PC-3 (cell line): ENCODE measurements at regions not wholly inside any gene's neighbourhood (a gene's known extent, or its start where the extent isn't known, plus 50 kb on each side); places are given as distances from the start of the nearest gene placed in this dataset.

Experiments
- EZH2 ChIP-seq: fragments of 300-600 bp; sonication (generic); IDR thresholded peaks from one replicate; pipeline ENCODE4 v1.6.1; 2017; ENCODE audit warnings: antibody characterized with exemption, mild to moderate bottlenecking, low read length; ENCODE audit not compliant: unreplicated experiment
- TF ChIP-seq, protein P1 (sequence below): fragments of 300-600 bp; sonication (generic); conservative IDR thresholded peaks from 2 replicates; pipeline ENCODE4 v1.5.1; 2017; ENCODE audit warnings: antibody characterized with exemption, low read depth, mild to moderate bottlenecking, low read length

- no peak for TF ChIP-seq EZH2
- TF ChIP-seq, protein P1, sequence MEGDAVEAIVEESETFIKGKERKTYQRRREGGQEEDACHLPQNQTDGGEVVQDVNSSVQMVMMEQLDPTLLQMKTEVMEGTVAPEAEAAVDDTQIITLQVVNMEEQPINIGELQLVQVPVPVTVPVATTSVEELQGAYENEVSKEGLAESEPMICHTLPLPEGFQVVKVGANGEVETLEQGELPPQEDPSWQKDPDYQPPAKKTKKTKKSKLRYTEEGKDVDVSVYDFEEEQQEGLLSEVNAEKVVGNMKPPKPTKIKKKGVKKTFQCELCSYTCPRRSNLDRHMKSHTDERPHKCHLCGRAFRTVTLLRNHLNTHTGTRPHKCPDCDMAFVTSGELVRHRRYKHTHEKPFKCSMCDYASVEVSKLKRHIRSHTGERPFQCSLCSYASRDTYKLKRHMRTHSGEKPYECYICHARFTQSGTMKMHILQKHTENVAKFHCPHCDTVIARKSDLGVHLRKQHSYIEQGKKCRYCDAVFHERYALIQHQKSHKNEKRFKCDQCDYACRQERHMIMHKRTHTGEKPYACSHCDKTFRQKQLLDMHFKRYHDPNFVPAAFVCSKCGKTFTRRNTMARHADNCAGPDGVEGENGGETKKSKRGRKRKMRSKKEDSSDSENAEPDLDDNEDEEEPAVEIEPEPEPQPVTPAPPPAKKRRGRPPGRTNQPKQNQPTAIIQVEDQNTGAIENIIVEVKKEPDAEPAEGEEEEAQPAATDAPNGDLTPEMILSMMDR, result no peak
Observed at GRCh38 chr5:97276474-97277120, 93.5 kb upstream of the RIOK2 start.
